Ectodermal cell (in vitro differentiated cells): ENCODE measurements at regions not wholly inside any gene's neighbourhood (a gene's known extent, or its start where the extent isn't known, plus 50 kb on each side); places are given as distances from the start of the nearest gene placed in this dataset.

Experiments used
- H3K27ac ChIP-seq: 2 replicates; pipeline ENCODE4 v1.7.0; 2013; ENCODE audit warnings: mild to moderate bottlenecking, low read depth, low read length; ENCODE audit not compliant: insufficient read depth, poor library complexity, severe bottlenecking
- H3K27me3 ChIP-seq: 2 replicates; pipeline ENCODE4 v1.7.0; 2013; ENCODE audit warnings: mild to moderate bottlenecking, low read length; ENCODE audit not compliant: insufficient read depth, control insufficient read depth, poor library complexity, severe bottlenecking
- H3K36me3 ChIP-seq: one replicate; pipeline ENCODE4 v1.7.0; 2013; ENCODE audit warnings: low read length; ENCODE audit not compliant: control insufficient read depth, insufficient read depth
- H3K4me1 ChIP-seq: one replicate; pipeline ENCODE4 v1.7.0; 2013; ENCODE audit warnings: low read length; ENCODE audit not compliant: control insufficient read depth, insufficient read depth
- H3K4me3 ChIP-seq: 2 replicates; pipeline ENCODE4 v1.7.0; 2013; ENCODE audit warnings: low read depth, low read length, control low read depth; ENCODE audit not compliant: insufficient read depth
- H3K9me3 ChIP-seq: 2 replicates; pipeline ENCODE4 v1.7.0; 2013; ENCODE audit warnings: mild to moderate bottlenecking, low read length, moderate library complexity; ENCODE audit not compliant: control insufficient read depth
- WGBS, 2 experiments: methylation state at CpG; one replicate each; pipeline ENCODE4 v1.1.7; 2013; ENCODE audit warnings: missing lambda C conversion rate in 2 of 2; 5-methylcytosine and 5-hydroxymethylcytosine counted together

- Histone ChIP-seq H3K9me3 (no peaks in the 10 kb centered on the region), H3K27ac (no peak overlapping the region), H3K27me3 (peaks cover 4% of the 10 kb centered on the region), H3K36me3 (no peaks in the 10 kb centered on the region), H3K4me3 (no peak overlapping the region), H3K4me1 (peaks cover 14% of the 10 kb centered on the region)
- WGBS, 2 experiments: 67 to 80% methylated on average over 1 of the region's 1 CpG
These were observed 207.6 kb upstream of the MSX2 start for GRCh38 chr5:174516741-174517140.

GRCh38 chr5:174518512-174518911 lies 205.9 kb upstream of the MSX2 start:
- peaks cover 14% of the 10 kb centered on the region for H3K4me1 ChIP-seq
- H3K27ac ChIP-seq: no peak overlapping the region
- no peaks in the 10 kb centered on the region for H3K36me3 ChIP-seq
- peaks cover 9% of the 10 kb centered on the region for H3K27me3 ChIP-seq
- H3K9me3 ChIP-seq: no peaks in the 10 kb centered on the region
- WGBS, 2 experiments: 90 to 92% methylated on average over 7 of the region's 7 CpGs
- H3K4me3 ChIP-seq: no peak overlapping the region

- Histone ChIP-seq H3K27ac (peak overlapping the region; percentile 63), H3K27me3 (peaks cover 12% of the 10 kb centered on the region), H3K4me1 (peaks cover 14% of the 10 kb centered on the region), H3K36me3 (no peaks in the 10 kb centered on the region), H3K4me3 (no peak overlapping the region), H3K9me3 (no peaks in the 10 kb centered on the region)
- 27 to 28% methylated on average over 19 of the region's 19 CpGs for WGBS, 2 experiments
These were observed 203.7 kb upstream of the MSX2 start for GRCh38 chr5:174520420-174521396.

GRCh38 chr5:174521449-174521848 lies 202.9 kb upstream of the MSX2 start:
- no peak overlapping the region for H3K4me3 ChIP-seq
- peaks cover 12% of the 10 kb centered on the region for H3K27me3 ChIP-seq
- peaks cover 14% of the 10 kb centered on the region for H3K4me1 ChIP-seq
- no peak overlapping the region for H3K27ac ChIP-seq
- H3K9me3 ChIP-seq: no peaks in the 10 kb centered on the region
- H3K36me3 ChIP-seq: no peaks in the 10 kb centered on the region
- 97 to 100% methylated on average over 1 of the region's 1 CpG for WGBS, 2 experiments

- Histone ChIP-seq H3K4me3 (no peak overlapping the region), H3K9me3 (no peaks in the 10 kb centered on the region), H3K4me1 (peaks cover 14% of the 10 kb centered on the region), H3K36me3 (no peaks in the 10 kb centered on the region), H3K27ac (no peak overlapping the region), H3K27me3 (peaks cover 12% of the 10 kb centered on the region)
- 30 to 37% methylated on average over 2 of the region's 2 CpGs for WGBS, 2 experiments
These were observed 201.7 kb upstream of the MSX2 start for GRCh38 chr5:174522480-174523260.

GRCh38 chr5:174523311-174524071 lies 200.9 kb upstream of the MSX2 start:
- Histone ChIP-seq H3K36me3 (no peaks in the 10 kb centered on the region), H3K27ac (no peak overlapping the region), H3K4me1 (peaks cover 14% of the 10 kb centered on the region), H3K9me3 (no peaks in the 10 kb centered on the region), H3K4me3 (no peak overlapping the region), H3K27me3 (peaks cover 12% of the 10 kb centered on the region)
- WGBS, 2 experiments: 88 to 93% methylated on average over 6 of the region's 6 CpGs

- Histone ChIP-seq H3K27me3 (peaks cover 12% of the 10 kb centered on the region), H3K36me3 (no peaks in the 10 kb centered on the region), H3K4me3 (no peak overlapping the region), H3K27ac (no peak overlapping the region), H3K9me3 (no peaks in the 10 kb centered on the region), H3K4me1 (peaks cover 14% of the 10 kb centered on the region)
- 95 to 98% methylated on average over 4 of the region's 4 CpGs for WGBS, 2 experiments
These were observed 200.0 kb upstream of the MSX2 start for GRCh38 chr5:174524351-174524750.

GRCh38 chr5:174526177-174526576 lies 198.2 kb upstream of the MSX2 start:
- WGBS, 2 experiments: 71 to 74% methylated on average over 4 of the region's 4 CpGs
- H3K4me3 ChIP-seq: no peak overlapping the region
- H3K27ac ChIP-seq: no peak overlapping the region
- H3K4me1 ChIP-seq: no peaks in the 10 kb centered on the region
- H3K27me3 ChIP-seq: peaks cover 8% of the 10 kb centered on the region
- H3K36me3 ChIP-seq: no peaks in the 10 kb centered on the region
- no peaks in the 10 kb centered on the region for H3K9me3 ChIP-seq

GRCh38 chr5:174527916-174528540 lies 196.4 kb upstream of the MSX2 start:
- Histone ChIP-seq H3K36me3 (no peaks in the 10 kb centered on the region), H3K27ac (no peak overlapping the region), H3K9me3 (no peaks in the 10 kb centered on the region), H3K4me3 (no peak overlapping the region), H3K27me3 (peaks cover 4% of the 10 kb centered on the region), H3K4me1 (peaks cover 10% of the 10 kb centered on the region)
- 75 to 80% methylated on average over 11 of the region's 11 CpGs for whole genome bisulfite sequencing, 2 experiments
